Panc1 (cell line): ENCODE measurements at regions not wholly inside any gene's neighbourhood (a gene's known extent, or its start where the extent isn't known, plus 50 kb on each side); places are given as distances from the start of the nearest gene placed in this dataset.

Experiments used
- ATAC-seq: fragments of 200-7000 bp; cut with Tn5 transposase; 2 replicates; pipeline ENCODE4 v1.9.1; 2020; ENCODE audit warnings: mild to moderate bottlenecking, moderate library complexity
- BruUV-seq: library from RNA; stranded (reverse); fragments of 400-500 nt; replicated peaks from 2 replicates; lab custom pipeline; 2021; lab: Mats Ljungman, UMichigan
- CTCF ChIA-PET: fragments of 300-600 bp; sonication (Branson Sonifier 250); formaldehyde crosslinking; loops from one replicate; lab custom pipeline; 2022; ENCODE audit warnings: antibody characterized with exemption; lab: Charles Lee
- POLR2A ChIA-PET: fragments of 300-600 bp; sonication (Branson Sonifier 250); formaldehyde crosslinking; loops from one replicate; lab custom pipeline; 2022; ENCODE audit warnings: antibody characterized with exemption; lab: Charles Lee
- DNase-seq: peaks from one replicate; pipeline ENCODE4 v3.0.0-alpha.2; 2010; ENCODE audit warnings: low read depth, low spot score
- H3K27ac ChIP-seq: 2 replicates; pipeline ENCODE4 v1.5.1; 2011; ENCODE audit warnings: mild to moderate bottlenecking, low read length, inconsistent platforms
- H3K27me3 ChIP-seq: fragments of 200-500 bp; sonication (Bioruptor generic); 2 replicates; pipeline ENCODE4 v1.6.0; 2014; ENCODE audit warnings: low read length, inconsistent platforms; ENCODE audit not compliant: control insufficient read depth, insufficient read depth
- H3K36me3 ChIP-seq: fragments of 200-500 bp; sonication (Bioruptor generic); 2 replicates; pipeline ENCODE4 v1.5.1; 2014; ENCODE audit warnings: inconsistent platforms, mild to moderate bottlenecking, low read length, moderate library complexity; ENCODE audit not compliant: control insufficient read depth, insufficient read depth
- H3K4me1 ChIP-seq: 2 replicates; pipeline ENCODE4 v1.5.1; 2011; ENCODE audit warnings: inconsistent platforms, mild to moderate bottlenecking, low read length, moderate library complexity; ENCODE audit not compliant: control insufficient read depth, insufficient read depth
- H3K4me3 ChIP-seq, 2 experiments: 2 replicates each; pipeline ENCODE4 v1.5.1; 2011 to 2012; ENCODE audit warnings: low read depth in 2 of 2, low read length in 2 of 2, mild to moderate bottlenecking in 2 of 2, inconsistent platforms in 1 of 2, moderate library complexity in 1 of 2
- H3K9me3 ChIP-seq: fragments of 200-500 bp; sonication (Bioruptor generic); 2 replicates; pipeline ENCODE4 v1.5.1; 2014; ENCODE audit warnings: low read depth, mild to moderate bottlenecking, inconsistent platforms, low read length, moderate library complexity; ENCODE audit not compliant: control insufficient read depth, insufficient read depth
- POLR2AphosphoS5 ChIP-seq: IDR thresholded peaks from 2 replicates; pipeline ENCODE4 v1.6.1; 2012; ENCODE audit warnings: mild to moderate bottlenecking, low read depth, low read length, moderate library complexity
- SIN3A ChIP-seq: IDR thresholded peaks from 2 replicates; pipeline ENCODE4 v1.6.1; 2012; ENCODE audit warnings: low read depth, mild to moderate bottlenecking, low read length, moderate library complexity, borderline replicate concordance; ENCODE audit not compliant: insufficient read depth
- TCF7L2 ChIP-seq: IDR thresholded peaks from 2 replicates; pipeline ENCODE4 v1.6.1; 2011; ENCODE audit warnings: mild to moderate bottlenecking, low read depth, low read length, inconsistent platforms
- in situ Hi-C: cut with HindIII; loops from 2 replicates; pipeline ENCODE4 v1.10.0; 2016; ENCODE audit warnings: low sequenced_read_pairs, low pct_unique_long_range_greater_than_20kb
- intact Hi-C: fragments of 100-400 bp; cut with micrococcal nuclease; formaldehyde crosslinking; loops from one replicate; pipeline ENCODE4 v1.10.0; 2022; ENCODE audit not compliant: unreplicated experiment
- TF ChIP-seq, protein P1 (sequence below): fragments of 450-650 bp; IDR thresholded peaks from 2 replicates; pipeline ENCODE4 v1.5.1; 2017; ENCODE audit warnings: mild to moderate bottlenecking
- TF ChIP-seq, protein P2 (sequence below), 2 experiments: IDR thresholded peaks; 2 replicates each; pipeline ENCODE4 v1.6.1; 2011 to 2012; ENCODE audit warnings: low read depth in 2 of 2, control low read depth in 1 of 2, low read length in 1 of 2, mild to moderate bottlenecking in 1 of 2, moderate library complexity in 1 of 2; ENCODE audit not compliant: insufficient read depth in 1 of 2

DNA sequence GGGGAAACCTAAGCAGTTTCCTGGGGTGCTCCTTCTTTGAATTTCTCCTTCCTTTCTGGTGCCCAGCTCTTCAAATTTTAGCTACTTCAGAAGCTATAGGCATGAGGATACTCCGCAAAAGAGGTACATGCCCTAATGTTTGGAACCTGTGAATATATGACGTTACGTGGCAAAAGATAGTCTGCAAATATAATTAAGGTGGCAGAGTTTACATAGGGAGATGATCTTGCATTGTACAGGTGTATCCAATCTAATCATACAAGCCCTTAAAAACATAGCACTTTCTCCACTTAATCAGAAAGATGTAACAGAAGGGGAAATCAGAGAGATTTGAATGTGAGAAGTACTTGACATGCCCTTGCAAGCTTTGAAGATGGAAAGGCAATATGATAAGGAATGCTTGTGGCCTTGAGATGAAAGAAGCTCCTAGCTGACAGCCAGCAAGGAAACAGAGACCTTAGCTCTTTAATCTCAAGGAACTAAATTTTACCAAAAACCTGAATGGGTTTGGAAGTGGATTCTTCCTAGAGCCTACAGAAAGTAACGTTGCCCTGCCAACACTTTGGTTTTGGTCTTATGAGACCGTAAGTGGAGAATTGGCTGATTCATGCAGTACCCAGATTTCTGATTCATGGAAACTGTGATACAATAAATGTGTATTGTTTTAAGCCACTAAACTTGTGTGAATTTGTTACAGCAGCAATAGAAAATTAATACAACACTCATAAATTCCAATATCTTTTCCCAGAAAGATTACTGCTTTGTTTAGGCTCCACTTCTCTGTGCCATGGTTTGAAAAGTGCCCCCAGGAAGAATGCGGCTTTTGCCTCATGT, 268.4 kb downstream of the FAM170A start:
- POLR2A ChIA-PET, result no interaction called here
- ATAC-seq (no peak), DNase-seq (no peak)
- no peak overlapping the region for H3K27ac ChIP-seq
- H3K9me3 ChIP-seq, result no peaks in the 10 kb centered on the region
- no peak for TF ChIP-seq SIN3A
- TF ChIP-seq TCF7L2, result no peak
- TF ChIP-seq POLR2AphosphoS5, result no peak
- TF ChIP-seq, protein P1, sequence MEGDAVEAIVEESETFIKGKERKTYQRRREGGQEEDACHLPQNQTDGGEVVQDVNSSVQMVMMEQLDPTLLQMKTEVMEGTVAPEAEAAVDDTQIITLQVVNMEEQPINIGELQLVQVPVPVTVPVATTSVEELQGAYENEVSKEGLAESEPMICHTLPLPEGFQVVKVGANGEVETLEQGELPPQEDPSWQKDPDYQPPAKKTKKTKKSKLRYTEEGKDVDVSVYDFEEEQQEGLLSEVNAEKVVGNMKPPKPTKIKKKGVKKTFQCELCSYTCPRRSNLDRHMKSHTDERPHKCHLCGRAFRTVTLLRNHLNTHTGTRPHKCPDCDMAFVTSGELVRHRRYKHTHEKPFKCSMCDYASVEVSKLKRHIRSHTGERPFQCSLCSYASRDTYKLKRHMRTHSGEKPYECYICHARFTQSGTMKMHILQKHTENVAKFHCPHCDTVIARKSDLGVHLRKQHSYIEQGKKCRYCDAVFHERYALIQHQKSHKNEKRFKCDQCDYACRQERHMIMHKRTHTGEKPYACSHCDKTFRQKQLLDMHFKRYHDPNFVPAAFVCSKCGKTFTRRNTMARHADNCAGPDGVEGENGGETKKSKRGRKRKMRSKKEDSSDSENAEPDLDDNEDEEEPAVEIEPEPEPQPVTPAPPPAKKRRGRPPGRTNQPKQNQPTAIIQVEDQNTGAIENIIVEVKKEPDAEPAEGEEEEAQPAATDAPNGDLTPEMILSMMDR, result no peak
- in situ Hi-C loops (no loop called here), intact Hi-C loops (no loop called here)
- no peaks in the 10 kb centered on the region for H3K36me3 ChIP-seq
- H3K4me1 ChIP-seq, result no peaks in the 10 kb centered on the region
- BruUV-seq, result no TSS peak
- CTCF ChIA-PET, result no interaction called here
- H3K4me3 ChIP-seq, result no peak overlapping the region
- no peaks in the 10 kb centered on the region for H3K27me3 ChIP-seq

DNA sequence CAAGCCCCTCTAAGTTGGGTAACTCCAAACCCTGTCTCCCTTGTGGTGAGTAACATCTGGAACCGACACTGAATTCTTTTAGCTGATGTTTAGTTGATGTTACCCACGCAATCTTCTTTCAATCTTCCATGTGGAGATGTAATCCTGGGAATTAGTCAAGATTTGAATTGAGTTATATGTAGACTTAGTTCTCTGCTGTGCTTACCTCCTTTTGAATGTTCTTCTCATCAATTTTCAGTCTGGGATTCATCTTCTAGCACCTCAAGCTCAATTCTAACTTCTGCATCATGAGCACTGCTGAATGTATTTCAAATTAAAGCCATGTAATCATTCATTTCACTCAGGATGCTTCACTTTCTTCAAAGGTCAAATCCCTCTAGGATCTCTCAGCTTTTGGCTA, 270.6 kb downstream of the FAM170A start:
- DNase-seq (no peak), ATAC-seq (no peak)
- CTCF ChIA-PET, result no interaction called here
- BruUV-seq, result no TSS peak
- no peak for TF ChIP-seq POLR2AphosphoS5
- TF ChIP-seq TCF7L2, result no peak
- no peak for TF ChIP-seq SIN3A
- TF ChIP-seq, protein P2, sequence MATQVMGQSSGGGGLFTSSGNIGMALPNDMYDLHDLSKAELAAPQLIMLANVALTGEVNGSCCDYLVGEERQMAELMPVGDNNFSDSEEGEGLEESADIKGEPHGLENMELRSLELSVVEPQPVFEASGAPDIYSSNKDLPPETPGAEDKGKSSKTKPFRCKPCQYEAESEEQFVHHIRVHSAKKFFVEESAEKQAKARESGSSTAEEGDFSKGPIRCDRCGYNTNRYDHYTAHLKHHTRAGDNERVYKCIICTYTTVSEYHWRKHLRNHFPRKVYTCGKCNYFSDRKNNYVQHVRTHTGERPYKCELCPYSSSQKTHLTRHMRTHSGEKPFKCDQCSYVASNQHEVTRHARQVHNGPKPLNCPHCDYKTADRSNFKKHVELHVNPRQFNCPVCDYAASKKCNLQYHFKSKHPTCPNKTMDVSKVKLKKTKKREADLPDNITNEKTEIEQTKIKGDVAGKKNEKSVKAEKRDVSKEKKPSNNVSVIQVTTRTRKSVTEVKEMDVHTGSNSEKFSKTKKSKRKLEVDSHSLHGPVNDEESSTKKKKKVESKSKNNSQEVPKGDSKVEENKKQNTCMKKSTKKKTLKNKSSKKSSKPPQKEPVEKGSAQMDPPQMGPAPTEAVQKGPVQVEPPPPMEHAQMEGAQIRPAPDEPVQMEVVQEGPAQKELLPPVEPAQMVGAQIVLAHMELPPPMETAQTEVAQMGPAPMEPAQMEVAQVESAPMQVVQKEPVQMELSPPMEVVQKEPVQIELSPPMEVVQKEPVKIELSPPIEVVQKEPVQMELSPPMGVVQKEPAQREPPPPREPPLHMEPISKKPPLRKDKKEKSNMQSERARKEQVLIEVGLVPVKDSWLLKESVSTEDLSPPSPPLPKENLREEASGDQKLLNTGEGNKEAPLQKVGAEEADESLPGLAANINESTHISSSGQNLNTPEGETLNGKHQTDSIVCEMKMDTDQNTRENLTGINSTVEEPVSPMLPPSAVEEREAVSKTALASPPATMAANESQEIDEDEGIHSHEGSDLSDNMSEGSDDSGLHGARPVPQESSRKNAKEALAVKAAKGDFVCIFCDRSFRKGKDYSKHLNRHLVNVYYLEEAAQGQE (IDR thresholded peaks at IDR 0.05; ENCODE audit: insufficient read depth in 1 of 2, low read depth in 2 of 2, low read length in 1 of 2), result no peak
- TF ChIP-seq, protein P1, result no peak
- no peaks in the 10 kb centered on the region for H3K4me1 ChIP-seq
- no peaks in the 10 kb centered on the region for H3K36me3 ChIP-seq
- H3K4me3 ChIP-seq, result no peak overlapping the region
- in situ Hi-C loops (no loop called here), intact Hi-C loops (no loop called here)
- H3K9me3 ChIP-seq, result no peaks in the 10 kb centered on the region
- POLR2A ChIA-PET, result no interaction called here
- no peak overlapping the region for H3K27ac ChIP-seq
- no peaks in the 10 kb centered on the region for H3K27me3 ChIP-seq
